Heart left ventricle (tissue), 16 donors: ENCODE measurements at regions not wholly inside any gene's neighbourhood (a gene's known extent, or its start where the extent isn't known, plus 50 kb on each side); places are given as distances from the start of the nearest gene placed in this dataset.
A peak's percentile ranks its signal among the peaks of the same experiment; 100 is the strongest.

Source experiments
- ATAC-seq, 4 donors: fragments of 200-7000 bp; cut with Tn5 transposase; one replicate each; pipeline ENCODE4 v1.9.1; 2020 to 2022; ENCODE audit warnings: moderate library complexity in 4 of 4, mild to moderate bottlenecking in 3 of 4, moderate number of reproducible peaks in 1 of 4
- DNase-seq, 5 donors: peaks; one replicate each; pipeline ENCODE4 v3.0.0-alpha.2; 2020
- H3K27ac ChIP-seq, 12 donors: fragments of 200-600 bp; sonication (generic) in 4 of 12; one replicate each; pipeline versions ENCODE4 v1.5.0 to v1.8.0; 2016 to 2022; ENCODE audit warnings: mild to moderate bottlenecking in 2 of 12
- H3K27me3 ChIP-seq, 9 donors: fragments of 200-600 bp; sonication (generic) in 2 of 9; one replicate each; pipeline versions ENCODE4 v1.5.1 to v1.8.0; 2016 to 2022; ENCODE audit warnings: mild to moderate bottlenecking in 3 of 9
- H3K36me3 ChIP-seq, 9 donors: fragments of 200-600 bp; sonication (generic) in 2 of 9; one replicate each; pipeline versions ENCODE4 v1.5.0 to v1.8.0; 2018 to 2022; ENCODE audit warnings: mild to moderate bottlenecking in 2 of 9
- H3K4me1 ChIP-seq, 12 donors: fragments of 200-600 bp; sonication (generic) in 4 of 12; one replicate each; pipeline versions ENCODE4 v1.5.0 to v1.8.0; 2016 to 2022; ENCODE audit warnings: mild to moderate bottlenecking in 3 of 12
- H3K4me3 ChIP-seq, 12 donors: fragments of 200-600 bp; sonication (generic) in 4 of 12; one replicate each; pipeline versions ENCODE4 v1.5.0 to v1.8.0; 2017 to 2022; ENCODE audit warnings: mild to moderate bottlenecking in 9 of 12, moderate library complexity in 4 of 12
- H3K9me3 ChIP-seq, 12 donors: fragments of 200-600 bp; sonication (generic) in 4 of 12; one replicate each; pipeline versions ENCODE4 v1.5.0 to v1.8.0; 2016 to 2022; ENCODE audit warnings: mild to moderate bottlenecking in 1 of 12
- POLR2A ChIP-seq, 2 donors: fragments of 450-650 bp; IDR thresholded peaks; one replicate each; pipeline ENCODE4 v1.6.1; 2017; ENCODE audit warnings: antibody characterized with exemption in 2 of 2, mild to moderate bottlenecking in 2 of 2, moderate library complexity in 2 of 2
- WGBS, 4 donors: extraction: QIAGEN DNeasy Blood & Tissue Kit in 2 of 4; methylation state at CpG; one replicate each; pipeline versions ENCODE4 v1.1.5 to v1.1.7; 2013 to 2018; 5-methylcytosine and 5-hydroxymethylcytosine counted together
- intact Hi-C, 10 donors: fragments of 100-400 bp; cut with DNase I; formaldehyde crosslinking; loops; one replicate each; pipeline versions ENCODE4 v1.11.1 to v1.14.2; 2022
- TF ChIP-seq, protein P1 (sequence below), 12 donors: fragments of 200-600 bp; sonication (generic) in 4 of 12; IDR thresholded peaks; one replicate each; pipeline versions ENCODE4 v1.5.0 to v1.8.0; 2018 to 2022; ENCODE audit warnings: antibody characterized with exemption in 12 of 12, mild to moderate bottlenecking in 5 of 12
- donor health status: ischemic (EF 13 %, LVEDD 7.1; RV severe dilation, severe dysfunction).
- donor health status: healthy with polysubstance abuse.
- donor health status: DM: no; HTN: yes; CAD: no.
- donor health status: DM: no; HTN: no; CAD: no.
- donor health status: ischemic (EF 25% LVEDD 6.9; RV normal size, moderate dysfunction).
- donor health status: ischemic (EF 25% LVEDD 5.7; RV mildly dilated, moderate dysfunction).
- donor health status: healthy.
- donor health status: DM: yes; HTN: yes; CAD: no.
- donor health status: ischemic (EF 35%, LVEDD 5.7; RV mildly dilated, moderate dysfunction).
- donor health status: nonischemic (EF 11% LVEDD 7.7; RV severe dilation, severe dysfunction).
- donor health status: DM: yes; HTN: yes; CAD: no.
- donor health status: PGD.
- donor health status: ischemic (EF 29% LVEDD 5.4; RV normal size, mild dysfunction).
- donor health status: nonischemic (EF 23%, LVEDD 6.1; RV moderate dilation, normal function).

GRCh38 chr4:32128549-32128948 lies 1408.4 kb downstream of the PCDH7 start:
- WGBS, 4 donors = 31 to 44% (median 41%) methylated on average over 4 of the region's 4 CpGs
- Histone ChIP-seq H3K27me3 (no peaks in the 10 kb centered on the region), H3K27ac (no peak overlapping the region), H3K4me1 (no peaks in the 10 kb centered on the region), H3K9me3 (no peaks in the 10 kb centered on the region), H3K36me3 (no peaks in the 10 kb centered on the region), H3K4me3 (no peak overlapping the region)
- intact Hi-C loops = no loop called here
- DNase-seq (no peak), ATAC-seq (peak in 1 of 4 donors; percentile 50)
- TF ChIP-seq, protein P1, sequence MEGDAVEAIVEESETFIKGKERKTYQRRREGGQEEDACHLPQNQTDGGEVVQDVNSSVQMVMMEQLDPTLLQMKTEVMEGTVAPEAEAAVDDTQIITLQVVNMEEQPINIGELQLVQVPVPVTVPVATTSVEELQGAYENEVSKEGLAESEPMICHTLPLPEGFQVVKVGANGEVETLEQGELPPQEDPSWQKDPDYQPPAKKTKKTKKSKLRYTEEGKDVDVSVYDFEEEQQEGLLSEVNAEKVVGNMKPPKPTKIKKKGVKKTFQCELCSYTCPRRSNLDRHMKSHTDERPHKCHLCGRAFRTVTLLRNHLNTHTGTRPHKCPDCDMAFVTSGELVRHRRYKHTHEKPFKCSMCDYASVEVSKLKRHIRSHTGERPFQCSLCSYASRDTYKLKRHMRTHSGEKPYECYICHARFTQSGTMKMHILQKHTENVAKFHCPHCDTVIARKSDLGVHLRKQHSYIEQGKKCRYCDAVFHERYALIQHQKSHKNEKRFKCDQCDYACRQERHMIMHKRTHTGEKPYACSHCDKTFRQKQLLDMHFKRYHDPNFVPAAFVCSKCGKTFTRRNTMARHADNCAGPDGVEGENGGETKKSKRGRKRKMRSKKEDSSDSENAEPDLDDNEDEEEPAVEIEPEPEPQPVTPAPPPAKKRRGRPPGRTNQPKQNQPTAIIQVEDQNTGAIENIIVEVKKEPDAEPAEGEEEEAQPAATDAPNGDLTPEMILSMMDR (IDR thresholded peaks at IDR 0.05) = no peak
- TF ChIP-seq POLR2A (IDR thresholded peaks at IDR 0.05) = no peak

DNA sequence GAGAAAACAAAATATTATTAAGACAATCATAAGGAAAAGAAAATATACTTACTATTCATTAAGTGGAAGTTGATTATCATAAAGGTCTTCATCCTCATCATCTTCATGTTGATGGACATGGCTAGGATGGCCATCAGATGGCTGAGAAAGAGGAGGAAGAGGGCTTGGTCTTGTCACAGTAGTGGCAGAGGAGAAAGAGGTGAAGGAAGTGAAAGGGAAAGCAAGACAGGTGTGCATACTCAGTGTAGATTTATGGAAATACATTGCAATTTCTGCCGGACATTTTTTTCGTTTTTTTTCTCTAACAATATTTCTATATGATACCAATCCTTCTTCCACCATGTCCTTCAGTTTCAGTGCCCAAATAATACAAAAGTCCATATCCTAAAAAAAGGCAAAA lies 1409.8 kb downstream of the PCDH7 start:
- no peak for DNase-seq
- no peak for ATAC-seq
- no peak for TF ChIP-seq POLR2A (IDR thresholded peaks at IDR 0.05)
- TF ChIP-seq, protein P1 (IDR thresholded peaks at IDR 0.05) = no peak
- H3K9me3 ChIP-seq = no peaks in the 10 kb centered on the region
- no peaks in the 10 kb centered on the region for H3K4me1 ChIP-seq
- H3K36me3 ChIP-seq = no peaks in the 10 kb centered on the region
- no peak overlapping the region for H3K27ac ChIP-seq
- intact Hi-C loops = no loop called here
- 83 to 89% (median 88%) methylated on average over 2 of the region's 2 CpGs for WGBS, 4 donors
- no peak overlapping the region for H3K4me3 ChIP-seq
- H3K27me3 ChIP-seq = no peaks in the 10 kb centered on the region

DNA sequence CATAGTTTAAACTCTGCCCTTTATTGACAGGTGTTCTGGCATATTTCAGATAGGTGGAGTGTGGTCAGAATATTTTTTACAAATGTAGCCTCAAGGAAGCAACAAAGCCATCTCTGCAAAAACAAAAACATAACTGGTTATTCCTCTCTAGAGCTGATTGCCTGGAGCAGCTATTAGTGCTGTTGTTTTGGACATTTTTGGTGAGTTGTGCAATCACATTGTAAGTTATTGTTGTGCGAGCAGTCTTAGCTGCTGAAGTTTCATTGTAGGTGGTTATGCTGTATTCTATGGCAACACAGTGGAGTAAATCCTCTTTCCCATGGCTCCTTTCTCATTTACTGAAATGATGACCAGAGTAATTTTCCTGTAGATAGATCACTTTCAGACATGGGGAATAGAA lies 1413.0 kb downstream of the PCDH7 start:
- Histone ChIP-seq H3K36me3 (no peaks in the 10 kb centered on the region), H3K27me3 (no peaks in the 10 kb centered on the region), H3K27ac (no peak overlapping the region), H3K9me3 (no peaks in the 10 kb centered on the region), H3K4me1 (no peaks in the 10 kb centered on the region), H3K4me3 (no peak overlapping the region)
- DNase-seq (no peak), ATAC-seq (no peak)
- intact Hi-C loops = no loop called here
- WGBS, 4 donors = 94 to 96% (median 95%) methylated on average over 1 of the region's 1 CpG
- no peak for TF ChIP-seq POLR2A (IDR thresholded peaks at IDR 0.05)
- TF ChIP-seq, protein P1 (IDR thresholded peaks at IDR 0.05) = no peak

DNA sequence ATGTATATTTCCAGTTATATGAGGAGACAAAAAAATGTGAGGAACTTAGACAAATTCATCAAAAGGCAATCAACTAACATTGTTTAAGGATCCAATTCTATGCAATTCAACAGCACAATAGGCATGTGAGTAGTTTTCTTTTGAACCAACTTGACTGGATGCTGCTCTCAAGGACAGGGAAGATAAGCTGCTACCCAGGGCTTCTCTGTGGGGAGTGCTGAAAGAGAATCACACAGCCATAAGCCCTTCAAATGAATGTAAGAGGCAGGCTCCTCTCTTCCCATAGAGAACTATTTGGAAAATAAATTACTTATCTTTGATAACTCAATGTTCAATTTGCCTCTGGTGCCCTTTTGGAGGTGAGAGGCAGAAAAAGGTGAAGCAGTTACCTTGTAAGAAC lies 1413.6 kb downstream of the PCDH7 start:
- Histone ChIP-seq H3K4me3 (no peak overlapping the region), H3K4me1 (no peaks in the 10 kb centered on the region), H3K9me3 (no peaks in the 10 kb centered on the region), H3K36me3 (no peaks in the 10 kb centered on the region), H3K27ac (no peak overlapping the region), H3K27me3 (no peaks in the 10 kb centered on the region)
- no peak for DNase-seq
- TF ChIP-seq, protein P1 (IDR thresholded peaks at IDR 0.05) = no peak
- TF ChIP-seq POLR2A (IDR thresholded peaks at IDR 0.05) = no peak
- intact Hi-C loops = no loop called here
- no peak for ATAC-seq
